Caco-2 (cell line): ENCODE measurements at regions not wholly inside any gene's neighbourhood (a gene's known extent, or its start where the extent isn't known, plus 50 kb on each side); places are given as distances from the start of the nearest gene placed in this dataset.

Source experiments
- BruUV-seq: library from RNA; stranded (reverse); fragments of 400-500 nt; replicated peaks from 2 replicates; lab custom pipeline; 2021; lab: Mats Ljungman, UMichigan
- CTCF ChIA-PET: fragments of 300-600 bp; sonication (Branson Sonifier 250); formaldehyde crosslinking; loops from one replicate; lab custom pipeline; 2022; ENCODE audit warnings: antibody characterized with exemption; lab: Charles Lee
- POLR2A ChIA-PET: fragments of 300-600 bp; sonication (Branson Sonifier 250); formaldehyde crosslinking; loops from one replicate; lab custom pipeline; 2022; ENCODE audit warnings: antibody characterized with exemption; lab: Charles Lee
- DNase-seq, 2 experiments: peaks; one replicate each; pipeline versions ENCODE4 v3.0.0 to v3.0.0-alpha.2; 2020 to 2022
- H3K27me3 ChIP-seq: replicated peaks from 2 replicates; pipeline ENCODE4 v1.6.0; 2011; ENCODE audit warnings: low read length; ENCODE audit not compliant: control insufficient read depth, insufficient read depth
- H3K36me3 ChIP-seq: 2 replicates; pipeline ENCODE4 v1.5.1; 2011; ENCODE audit warnings: low read length; ENCODE audit not compliant: control insufficient read depth, insufficient read depth
- H3K4me1 ChIP-seq: fragments of 250-450 bp; sonication (Bioruptor Pico); 2 replicates; pipeline ENCODE4 v1.5.1; 2020; ENCODE audit warnings: mild to moderate bottlenecking
- H3K4me3 ChIP-seq: 2 replicates; pipeline ENCODE4 v1.5.1; 2011; ENCODE audit warnings: low read depth, mild to moderate bottlenecking, control low read depth, low read length
- H3K9me3 ChIP-seq: fragments of 250-450 bp; sonication (Bioruptor Pico); 2 replicates; pipeline ENCODE4 v1.5.1; 2020; ENCODE audit warnings: mild to moderate bottlenecking, moderate library complexity
- H3K27ac Mint-ChIP-seq: one replicate; pipeline ENCODE4 v1.8.0; 2022; ENCODE audit warnings: mixed read lengths; ENCODE audit not compliant: unreplicated experiment
- H3K27me3 Mint-ChIP-seq: one replicate; pipeline ENCODE4 v1.8.0; 2022; ENCODE audit warnings: mixed read lengths; ENCODE audit not compliant: insufficient read depth, unreplicated experiment
- H3K36me3 Mint-ChIP-seq: one replicate; pipeline ENCODE4 v1.8.0; 2022; ENCODE audit warnings: mild to moderate bottlenecking, mixed read lengths; ENCODE audit not compliant: insufficient read depth, unreplicated experiment
- H3K4me1 Mint-ChIP-seq: one replicate; pipeline ENCODE4 v1.8.0; 2022; ENCODE audit warnings: low read depth, mixed read lengths; ENCODE audit not compliant: unreplicated experiment
- H3K4me3 Mint-ChIP-seq: one replicate; pipeline ENCODE4 v1.8.0; 2022; ENCODE audit warnings: mild to moderate bottlenecking, moderate library complexity, mixed read lengths; ENCODE audit not compliant: unreplicated experiment
- H3K9me3 Mint-ChIP-seq: one replicate; pipeline ENCODE4 v1.8.0; 2022; ENCODE audit warnings: mixed read lengths; ENCODE audit not compliant: unreplicated experiment
- intact Hi-C: fragments of 100-400 bp; cut with micrococcal nuclease; formaldehyde crosslinking; loops from one replicate; pipeline ENCODE4 v1.10.0; 2022; ENCODE audit not compliant: unreplicated experiment
- TF ChIP-seq, protein P1 (sequence below), 2 experiments: fragments of 200-600 bp in 1 of 2; IDR thresholded peaks; 1 replicate in 1 of 2; 2 replicates in 1 of 2; pipeline versions ENCODE4 v1.5.1 to v1.8.0; 2011 to 2022; ENCODE audit warnings: antibody characterized with exemption in 1 of 2, control low read depth in 1 of 2, inconsistent platforms in 1 of 2, low read depth in 1 of 2, low read length in 1 of 2, mild to moderate bottlenecking in 1 of 2, moderate library complexity in 1 of 2; ENCODE audit not compliant: insufficient read depth in 1 of 2, severe bottlenecking in 1 of 2, unreplicated experiment in 1 of 2

DNA sequence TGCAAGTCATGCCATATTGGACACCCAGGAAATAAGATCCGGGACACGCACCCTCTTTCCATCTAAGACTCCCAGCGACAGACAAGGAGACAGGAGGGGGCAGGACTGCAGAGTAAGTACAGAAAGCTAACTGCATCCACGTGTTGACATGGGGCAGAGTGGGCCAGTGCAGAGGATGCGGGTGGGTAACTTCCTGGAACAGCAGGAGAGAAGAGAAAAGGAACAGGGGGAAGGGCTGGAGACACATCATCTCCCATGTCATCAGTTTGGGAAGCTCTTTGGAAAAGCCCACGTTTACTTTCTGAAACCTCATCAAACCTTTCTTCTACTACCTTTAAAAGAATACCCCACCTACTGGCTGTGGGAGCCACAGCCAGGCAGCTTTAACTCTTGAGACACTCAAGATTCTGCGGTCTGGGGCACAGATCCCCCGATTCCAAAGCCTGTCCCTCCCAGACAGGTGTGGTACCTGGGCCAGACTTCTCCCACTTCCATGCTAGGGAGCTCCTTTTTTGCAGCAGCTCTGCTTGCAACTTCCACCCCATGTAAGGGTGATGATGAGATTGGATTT lies 273.5 kb upstream of the RPL38 start:
- ChIA-PET CTCF (interaction anchor here (0.6 to 1.1 kb wide), 2 partner anchors 14 to 228 kb away, joined by 3 to 4 read pairs; no protein-coding TSS in a partner anchor), POLR2A (no interaction called here)
- no peaks in the 10 kb centered on the region; the same call in 1 of the 2 replicates for H3K9me3 ChIP-seq
- Mint-ChIP-seq H3K36me3 (no peaks in the 10 kb centered on the region), H3K4me3 (no peak overlapping the region), H3K9me3 (no peaks in the 10 kb centered on the region), H3K4me1 (peaks cover 7% of the 10 kb centered on the region), H3K27me3 (peaks cover 12% of the 10 kb centered on the region), H3K27ac (no peak overlapping the region)
- no peaks in the 10 kb centered on the region for H3K4me1 ChIP-seq
- no peak overlapping the region for H3K4me3 ChIP-seq
- BruUV-seq: no TSS peak
- TF ChIP-seq, protein P1, sequence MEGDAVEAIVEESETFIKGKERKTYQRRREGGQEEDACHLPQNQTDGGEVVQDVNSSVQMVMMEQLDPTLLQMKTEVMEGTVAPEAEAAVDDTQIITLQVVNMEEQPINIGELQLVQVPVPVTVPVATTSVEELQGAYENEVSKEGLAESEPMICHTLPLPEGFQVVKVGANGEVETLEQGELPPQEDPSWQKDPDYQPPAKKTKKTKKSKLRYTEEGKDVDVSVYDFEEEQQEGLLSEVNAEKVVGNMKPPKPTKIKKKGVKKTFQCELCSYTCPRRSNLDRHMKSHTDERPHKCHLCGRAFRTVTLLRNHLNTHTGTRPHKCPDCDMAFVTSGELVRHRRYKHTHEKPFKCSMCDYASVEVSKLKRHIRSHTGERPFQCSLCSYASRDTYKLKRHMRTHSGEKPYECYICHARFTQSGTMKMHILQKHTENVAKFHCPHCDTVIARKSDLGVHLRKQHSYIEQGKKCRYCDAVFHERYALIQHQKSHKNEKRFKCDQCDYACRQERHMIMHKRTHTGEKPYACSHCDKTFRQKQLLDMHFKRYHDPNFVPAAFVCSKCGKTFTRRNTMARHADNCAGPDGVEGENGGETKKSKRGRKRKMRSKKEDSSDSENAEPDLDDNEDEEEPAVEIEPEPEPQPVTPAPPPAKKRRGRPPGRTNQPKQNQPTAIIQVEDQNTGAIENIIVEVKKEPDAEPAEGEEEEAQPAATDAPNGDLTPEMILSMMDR (IDR thresholded peaks at IDR 0.05; ENCODE audit: insufficient read depth in 1 of 2, low read depth in 1 of 2, low read length in 1 of 2, severe bottlenecking in 1 of 2, unreplicated experiment in 1 of 2): peak; percentile 17 to 50
- DNase-seq: no peak
- intact Hi-C loops: no loop called here
- no peaks in the 10 kb centered on the region for H3K36me3 ChIP-seq
- no peaks in the 10 kb centered on the region for H3K27me3 ChIP-seq

DNA sequence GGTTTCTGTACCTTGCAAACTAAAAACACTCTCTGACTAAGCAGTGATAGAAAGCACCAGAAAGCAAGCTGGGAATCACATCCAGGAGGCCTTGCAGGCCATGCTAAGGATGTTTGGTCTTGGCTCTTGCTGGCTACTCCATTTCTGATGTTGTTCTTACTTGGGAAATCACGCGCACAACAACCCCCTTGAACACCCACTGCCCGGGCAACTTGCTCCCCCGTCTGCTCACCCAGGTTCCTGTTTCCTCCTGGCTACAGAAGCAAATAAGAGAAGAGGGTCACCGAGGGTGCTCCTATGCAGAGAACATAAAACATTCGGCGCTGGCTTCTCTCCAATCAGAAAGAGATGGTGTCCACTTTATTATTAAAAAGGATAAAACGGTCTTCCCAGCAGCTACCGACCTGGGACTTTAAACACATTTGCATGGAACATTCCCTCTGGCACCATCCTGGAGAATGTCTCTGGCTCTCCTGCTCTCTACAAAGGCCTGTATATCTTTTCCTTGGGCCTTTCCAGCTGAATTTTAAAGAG lies 271.2 kb upstream of the RPL38 start:
- TF ChIP-seq, protein P1 (IDR thresholded peaks at IDR 0.05; ENCODE audit: insufficient read depth in 1 of 2, low read depth in 1 of 2, low read length in 1 of 2, severe bottlenecking in 1 of 2, unreplicated experiment in 1 of 2): no peak
- Mint-ChIP-seq H3K27me3 (peaks cover 12% of the 10 kb centered on the region), H3K9me3 (no peaks in the 10 kb centered on the region), H3K4me3 (no peak overlapping the region), H3K27ac (no peak overlapping the region), H3K36me3 (no peaks in the 10 kb centered on the region), H3K4me1 (peaks cover 7% of the 10 kb centered on the region)
- H3K36me3 ChIP-seq: no peaks in the 10 kb centered on the region
- no peaks in the 10 kb centered on the region for H3K4me1 ChIP-seq
- DNase-seq: no peak
- ChIA-PET CTCF (no interaction called here), POLR2A (no interaction called here)
- H3K27me3 ChIP-seq: no peaks in the 10 kb centered on the region
- no peak overlapping the region for H3K4me3 ChIP-seq
- intact Hi-C loops: no loop called here
- no TSS peak for BruUV-seq
- no peaks in the 10 kb centered on the region; the same call in 1 of the 2 replicates for H3K9me3 ChIP-seq

GRCh38 chr17:73933164-73933766 lies 270.2 kb upstream of the RPL38 start:
- no peak overlapping the region for H3K4me3 ChIP-seq
- H3K27me3 Mint-ChIP-seq: peaks cover 9% of the 10 kb centered on the region
- H3K4me3 Mint-ChIP-seq: no peak overlapping the region
- DNase-seq: no peak
- BruUV-seq: no TSS peak
- peaks cover 7% of the 10 kb centered on the region for H3K4me1 Mint-ChIP-seq
- intact Hi-C loops: no loop called here
- no peaks in the 10 kb centered on the region for H3K27me3 ChIP-seq
- H3K9me3 ChIP-seq: no peaks in the 10 kb centered on the region; the same call in 1 of the 2 replicates
- POLR2A ChIA-PET: no interaction called here
- no peaks in the 10 kb centered on the region for H3K36me3 ChIP-seq
- CTCF ChIA-PET: no interaction called here
- H3K9me3 Mint-ChIP-seq: no peaks in the 10 kb centered on the region
- H3K4me1 ChIP-seq: no peaks in the 10 kb centered on the region
- no peaks in the 10 kb centered on the region for H3K36me3 Mint-ChIP-seq
- TF ChIP-seq, protein P1 (IDR thresholded peaks at IDR 0.05; ENCODE audit: insufficient read depth in 1 of 2, low read depth in 1 of 2, low read length in 1 of 2, severe bottlenecking in 1 of 2, unreplicated experiment in 1 of 2): no peak
- no peak overlapping the region for H3K27ac Mint-ChIP-seq
